ENCODE measurements at regions not wholly inside any gene's neighbourhood (a gene's known extent, or its start where the extent isn't known, plus 50 kb on each side); places are given as distances from the start of the nearest gene placed in this dataset.

DNA sequence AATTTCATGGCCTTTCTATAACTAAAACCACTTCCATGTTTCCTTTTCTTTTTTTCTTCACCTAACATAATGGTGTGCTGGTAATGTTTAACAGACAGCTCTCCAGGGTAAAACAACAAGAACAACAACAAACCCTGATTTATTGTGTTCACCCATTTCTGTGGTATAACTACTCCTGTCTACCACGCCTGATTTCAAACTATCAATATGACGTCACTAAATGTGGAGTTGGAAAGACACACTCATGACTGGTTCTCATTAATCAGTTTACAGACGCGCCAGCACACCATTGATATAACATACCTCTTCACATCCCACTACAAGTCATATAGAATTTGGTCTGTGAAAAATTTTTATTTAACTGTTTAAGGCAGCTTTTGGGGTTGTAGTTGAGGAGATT, 142.9 kb downstream of the ARRDC3 start:
- DNase-seq, result no peak

DNA sequence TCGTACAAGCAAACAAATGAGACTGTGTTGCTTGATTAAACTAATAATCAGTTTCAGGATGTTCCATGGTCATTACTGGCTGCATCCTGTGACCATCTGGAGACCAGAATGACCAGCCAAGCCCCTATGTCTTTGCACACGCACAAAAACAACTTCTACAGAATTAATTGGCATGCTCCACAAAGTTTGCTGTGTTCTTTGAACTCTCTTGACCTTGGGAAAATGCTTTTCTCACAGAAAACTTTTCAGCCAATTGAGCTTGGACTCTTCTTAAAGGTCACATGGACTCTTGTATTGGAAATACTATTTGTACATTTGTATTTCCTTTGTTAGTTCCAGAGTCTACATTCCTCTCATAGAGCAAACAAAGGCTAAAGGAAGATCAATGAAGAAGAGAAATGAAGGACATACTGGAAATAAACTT, 147.8 kb downstream of the ARRDC3 start:
- DNase-seq, result no peak

DNA sequence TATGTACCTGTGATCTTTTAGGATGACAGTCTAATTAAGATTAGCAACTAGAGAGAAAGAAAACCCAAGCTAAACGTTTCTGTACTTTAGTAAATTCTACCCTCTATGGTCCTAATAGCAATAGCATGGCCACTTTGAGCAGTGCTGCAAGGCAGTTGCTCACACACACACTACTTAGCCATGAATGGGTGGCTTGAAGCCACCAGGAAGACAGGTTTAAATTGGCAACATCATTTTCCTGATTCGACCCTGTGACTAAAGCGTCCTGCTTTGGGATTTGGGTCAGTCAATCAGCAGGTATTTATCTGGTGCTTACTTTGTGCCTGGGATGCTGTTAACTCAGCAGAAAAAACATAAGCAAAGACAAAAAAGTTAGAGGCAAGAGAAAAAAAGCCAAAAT, 150.6 kb downstream of the ARRDC3 start:
- no peak for DNase-seq

DNA sequence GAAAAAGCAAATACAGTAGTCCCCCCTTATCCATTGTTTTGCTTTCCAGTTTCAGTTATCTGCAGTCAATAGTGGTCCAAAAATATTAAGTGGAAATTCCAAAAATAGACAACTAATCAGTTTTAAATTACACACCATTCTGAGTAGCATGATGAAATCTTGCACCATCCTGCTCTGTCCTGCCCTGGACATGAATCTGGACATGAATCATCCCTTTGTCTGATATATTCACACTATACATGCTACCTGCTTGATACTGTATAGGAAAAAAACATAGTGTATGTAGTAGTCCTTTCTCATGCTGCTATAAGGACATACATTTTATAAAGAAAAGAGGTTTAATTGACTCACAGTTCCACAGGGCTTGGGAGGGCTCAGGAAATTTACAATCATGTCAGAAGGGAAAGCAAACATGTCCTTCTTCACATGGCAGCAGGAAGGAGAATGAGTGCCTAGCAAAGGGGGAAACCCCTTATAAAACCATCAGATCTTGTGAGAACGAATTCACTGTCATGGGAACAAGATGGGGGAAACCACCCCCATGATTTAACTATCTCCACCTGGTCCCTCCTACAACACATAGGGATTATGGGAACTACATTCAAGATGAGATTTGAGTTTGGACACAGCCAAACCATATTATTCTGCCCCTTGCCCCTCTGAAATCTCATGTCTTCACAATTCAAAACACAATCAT, 153.9 kb downstream of the ARRDC3 start:
- DNase-seq, result no peak

DNA sequence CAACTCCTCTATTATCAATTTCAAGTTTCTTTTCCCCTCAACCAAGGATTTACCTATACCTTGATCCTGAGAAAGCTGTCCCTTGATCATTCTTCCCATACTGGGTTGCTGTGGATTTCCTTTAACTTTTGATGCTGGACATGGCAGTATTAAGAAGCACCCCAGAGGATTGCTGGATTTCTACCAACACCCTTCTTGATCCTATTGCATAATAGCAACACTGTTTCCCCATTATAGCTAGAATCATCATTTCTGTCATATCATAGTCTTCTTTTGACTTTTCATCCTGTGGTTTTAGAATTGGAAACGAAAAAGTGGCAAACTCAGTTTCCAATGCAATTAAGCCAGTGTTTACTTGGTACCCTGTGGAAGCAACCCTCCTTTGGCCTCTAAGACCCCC, 154.9 kb downstream of the ARRDC3 start:
- no peak for DNase-seq

DNA sequence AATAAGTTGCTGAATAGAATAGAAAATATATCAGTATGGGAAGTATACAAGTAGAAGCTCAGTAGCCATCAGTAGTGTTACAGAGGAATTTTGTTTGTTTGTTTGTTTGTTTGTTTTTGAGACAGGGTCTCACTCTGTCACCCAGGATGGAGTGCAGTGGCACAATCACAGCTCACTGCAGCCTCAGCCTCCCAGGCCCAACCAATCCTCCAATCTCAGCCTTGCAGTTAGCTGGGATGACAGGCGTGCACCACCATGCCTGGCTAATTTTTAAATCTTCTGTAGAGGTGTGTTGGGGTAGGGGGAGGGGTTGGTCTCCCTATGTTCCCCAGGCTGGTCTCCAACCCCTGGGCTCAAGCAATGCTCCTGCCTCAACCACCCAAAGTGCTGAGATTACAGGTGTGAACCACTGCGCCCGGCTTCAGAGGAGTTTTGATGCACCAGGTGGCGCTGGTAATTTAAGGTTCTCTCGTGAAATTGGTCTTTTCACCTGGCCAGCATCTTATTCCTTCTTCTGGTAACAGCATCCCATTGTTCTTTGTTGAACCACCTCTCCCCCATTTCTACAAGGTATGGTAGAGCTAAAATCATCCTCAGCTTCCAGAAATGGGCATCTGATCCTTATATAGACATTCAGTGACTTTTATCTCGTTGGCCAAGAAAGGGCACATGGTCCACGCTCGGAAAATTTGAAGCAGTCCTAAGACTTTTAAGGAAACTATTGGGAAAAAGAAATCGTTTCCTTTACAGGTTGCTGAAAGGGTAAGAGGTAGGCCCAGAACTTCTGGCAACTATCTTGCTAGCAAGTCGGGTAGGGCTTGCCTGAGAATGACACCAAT, 157.1 kb downstream of the ARRDC3 start:
- no peak for DNase-seq

DNA sequence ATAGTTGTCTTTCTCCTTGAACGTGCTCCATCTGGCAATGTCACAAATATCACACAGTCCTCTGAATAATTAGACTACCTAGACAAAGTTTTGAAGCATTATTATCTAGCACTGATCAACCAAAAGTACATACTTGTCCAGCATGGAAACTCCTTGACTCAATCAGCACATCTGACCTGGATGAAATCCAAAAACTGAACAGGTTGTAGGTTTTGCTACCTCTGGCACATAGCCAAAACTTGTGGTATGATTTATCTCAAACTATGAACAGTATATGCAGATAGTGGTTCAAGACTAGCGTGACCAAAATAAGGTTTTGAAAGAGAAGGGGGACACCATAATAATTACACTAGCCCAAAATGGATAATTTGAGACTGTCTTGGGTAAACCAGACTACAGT, 158.1 kb downstream of the ARRDC3 start:
- no peak for DNase-seq

DNA sequence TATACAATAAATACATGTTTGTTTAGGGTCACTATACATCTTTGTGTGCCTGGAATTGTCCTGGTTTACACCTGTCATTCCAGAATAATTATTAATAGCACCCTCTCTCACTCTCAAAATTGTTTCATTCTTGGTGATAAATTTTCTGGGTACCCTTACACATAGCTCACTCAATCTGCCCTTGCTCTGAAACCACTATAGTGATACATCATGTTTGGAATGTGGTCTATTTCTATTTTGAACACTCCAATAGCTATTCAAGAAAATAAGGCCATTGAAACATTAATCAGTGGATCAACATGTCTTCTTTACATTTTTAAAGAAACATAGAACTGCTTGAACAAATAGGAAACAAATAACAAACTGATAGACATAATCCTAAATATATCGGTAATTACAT, 158.7 kb downstream of the ARRDC3 start:
- DNase-seq, result no peak

DNA sequence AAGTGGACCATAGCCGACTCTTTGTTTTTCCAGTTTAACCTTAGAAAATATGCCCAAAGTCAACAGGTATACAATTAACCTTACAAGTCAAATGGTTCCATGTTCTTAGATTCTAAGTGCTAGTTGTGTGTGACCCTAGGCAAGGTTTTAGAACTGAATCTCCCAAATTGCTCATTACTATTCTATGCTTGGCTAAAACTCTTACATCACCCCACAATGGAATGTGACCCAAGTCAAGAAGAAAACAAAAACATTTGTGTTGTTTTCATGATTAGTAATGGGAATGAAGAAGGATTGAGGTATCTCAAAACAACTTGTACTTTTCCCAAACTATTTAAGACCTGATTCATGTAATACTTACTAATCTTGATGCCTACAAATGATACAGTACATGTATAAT, 159.2 kb downstream of the ARRDC3 start:
- no peak for DNase-seq

DNA sequence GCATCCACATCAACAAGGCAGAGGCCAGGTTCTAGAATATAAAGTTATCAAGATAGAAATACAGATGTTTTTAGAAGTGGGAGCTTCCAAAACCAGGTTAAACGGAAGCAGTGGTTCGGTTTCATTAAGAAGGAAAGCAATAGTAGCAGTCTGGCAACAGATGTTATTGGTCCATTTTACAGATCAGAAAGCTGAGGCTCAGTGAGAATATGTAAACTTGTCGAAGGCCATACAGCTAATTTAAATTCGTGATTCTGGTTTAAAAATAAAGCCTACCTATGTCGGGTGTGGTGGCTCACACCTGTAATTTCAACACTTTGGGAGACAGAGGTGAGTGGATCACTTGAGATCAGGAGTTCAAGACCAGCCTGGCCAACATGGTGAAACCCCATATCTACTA, 160.6 kb downstream of the ARRDC3 start:
- no peak for DNase-seq

DNA sequence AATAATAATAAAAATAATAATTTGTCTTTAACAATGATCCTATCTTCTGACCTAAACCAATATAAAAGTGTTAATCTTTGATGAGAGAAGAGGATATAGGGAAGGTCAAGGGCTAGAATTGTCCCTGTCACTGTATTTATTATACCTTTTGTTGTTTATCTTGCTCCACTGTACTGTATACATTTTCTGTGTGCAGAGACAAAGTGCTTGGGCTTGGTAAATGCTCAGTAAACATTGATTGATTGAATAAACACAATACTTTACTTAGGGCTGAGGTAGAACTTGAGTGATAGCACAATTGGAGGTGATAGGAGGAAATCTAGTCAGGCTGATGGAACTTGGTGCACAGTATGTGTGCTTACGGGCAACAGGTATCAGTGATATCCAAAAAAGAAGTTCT, 161.2 kb downstream of the ARRDC3 start:
- DNase-seq, result no peak

DNA sequence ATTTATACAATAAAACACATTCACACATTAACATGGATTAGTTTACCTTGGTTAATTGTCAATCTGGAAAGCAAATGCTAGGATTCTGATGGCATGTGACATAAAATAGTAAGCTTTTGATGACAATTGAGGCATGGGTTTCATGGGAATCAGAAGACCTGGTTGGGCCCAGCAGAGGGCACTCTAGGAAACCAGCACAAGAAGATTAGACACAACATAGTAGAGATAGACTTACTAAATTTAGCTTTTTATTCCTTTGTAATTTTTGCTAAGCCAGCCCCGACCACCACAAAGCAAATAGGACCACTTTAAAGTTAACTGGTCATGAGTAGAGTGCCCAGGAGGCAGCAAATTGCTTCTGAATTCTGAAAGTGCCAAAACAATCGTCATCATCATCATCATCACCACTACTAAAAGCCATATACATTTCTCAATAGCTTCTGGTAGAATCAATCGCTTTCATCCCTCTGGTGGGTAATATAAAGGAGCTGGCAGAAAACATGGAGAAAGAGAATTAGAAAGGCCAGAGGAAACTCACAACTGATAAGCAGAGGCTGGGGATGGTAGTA, 163.2 kb downstream of the ARRDC3 start:
- no peak for DNase-seq

DNA sequence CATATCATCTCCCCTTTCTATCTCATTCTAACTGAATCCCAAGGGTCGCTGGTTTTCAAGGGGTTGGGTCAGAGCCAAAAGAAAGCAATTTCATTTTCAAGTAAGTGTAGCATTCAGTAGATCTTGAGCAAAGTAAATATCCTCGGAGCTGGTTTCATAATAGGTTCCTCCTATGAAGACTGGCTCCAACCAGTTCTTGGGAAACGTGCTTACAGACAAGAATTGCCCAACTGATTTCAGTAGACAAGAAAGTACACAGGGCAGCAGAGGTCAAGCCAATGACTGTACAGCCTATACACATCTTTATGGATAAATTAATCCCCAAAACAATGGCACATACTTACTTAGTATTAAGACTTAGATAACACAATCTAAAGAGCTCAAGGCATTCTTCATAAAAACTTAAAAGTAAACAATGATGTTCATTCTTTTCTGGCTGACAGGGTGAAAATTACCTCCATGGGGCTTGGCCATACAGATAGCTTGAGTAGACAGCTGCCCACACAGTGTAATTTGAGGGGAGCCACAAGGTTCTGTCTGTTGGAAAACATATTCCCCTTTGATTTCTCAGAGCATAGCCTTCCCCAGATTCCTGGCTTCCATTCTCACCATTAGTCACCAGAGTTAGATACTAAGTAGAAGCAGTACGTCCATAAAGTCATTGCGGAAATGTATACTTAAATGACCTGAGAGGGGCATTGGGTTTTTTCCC, 163.9 kb downstream of the ARRDC3 start:
- DNase-seq, result peak; percentile 24

DNA sequence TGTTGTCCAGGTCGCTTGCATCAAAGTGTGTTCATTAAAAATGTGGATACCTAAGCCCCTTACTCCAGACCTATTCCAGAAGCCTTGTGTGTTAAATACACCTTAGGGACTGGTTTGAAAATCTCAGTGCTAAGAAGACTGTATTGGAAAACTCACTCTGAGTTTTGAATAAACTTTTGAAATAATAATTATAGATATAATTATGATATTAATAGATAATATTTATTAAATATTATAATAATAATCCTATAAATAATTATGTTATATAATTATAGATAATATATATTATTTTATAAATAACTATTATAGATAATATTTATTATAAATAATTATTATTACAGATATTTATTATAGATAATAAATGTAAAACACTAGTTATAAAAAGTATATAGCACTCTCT, 165.3 kb downstream of the ARRDC3 start:
- no peak for DNase-seq

DNA sequence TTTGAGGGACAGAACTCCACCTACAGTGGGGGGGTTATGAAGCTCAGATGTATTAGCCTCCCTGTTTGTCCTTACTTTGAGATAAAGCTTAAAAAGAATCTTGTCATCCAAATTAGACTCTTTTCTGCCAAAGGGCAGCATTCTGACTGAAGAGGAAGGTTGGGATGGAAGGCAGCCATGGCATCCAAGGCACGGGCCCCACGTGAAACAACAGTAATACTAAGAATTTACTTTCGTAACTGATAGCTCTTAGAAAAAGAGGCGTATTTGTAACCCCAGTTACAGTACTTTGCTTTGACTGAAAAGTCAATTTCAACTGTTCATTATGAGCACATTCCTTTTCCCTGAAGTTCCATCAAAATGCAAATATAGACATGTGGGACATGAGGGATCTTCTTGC, 168.5 kb downstream of the ARRDC3 start:
- no peak for DNase-seq
